Gastrocnemius medialis (tissue), 4 donors: ENCODE measurements at regions not wholly inside any gene's neighbourhood (a gene's known extent, or its start where the extent isn't known, plus 50 kb on each side); places are given as distances from the start of the nearest gene placed in this dataset.

Source experiments
- CTCF ChIP-seq, 5 experiments: fragments of 450-650 bp in 3 of 5; fragments of 200-600 bp in 2 of 5; sonication (generic) in 2 of 5; IDR thresholded peaks in 4 of 5; conservative IDR thresholded peaks in 1 of 5; 1 replicate in 4 of 5; 2 replicates in 1 of 5; pipeline ENCODE4 v1.5.1; 2016 to 2019; ENCODE audit warnings: antibody characterized with exemption in 5 of 5, mild to moderate bottlenecking in 3 of 5, moderate library complexity in 3 of 5
- POLR2A ChIP-seq, 2 donors: fragments of 450-650 bp; IDR thresholded peaks; one replicate each; pipeline ENCODE4 v1.6.1; 2017; ENCODE audit warnings: antibody characterized with exemption in 2 of 2, mild to moderate bottlenecking in 2 of 2, moderate library complexity in 2 of 2

- no peak for TF ChIP-seq CTCF (IDR thresholded peaks at IDR 0.05 in 4 of 5, conservative IDR thresholded peaks at IDR 0.05 in 1 of 5)
- no peak for TF ChIP-seq POLR2A (IDR thresholded peaks at IDR 0.05)
Observed at GRCh38 chr3:53948174-53948573, 56.5 kb upstream of the SELENOK start.
